GM19328 (cell line): ENCODE measurements at regions not wholly inside any gene's neighbourhood (a gene's known extent, or its start where the extent isn't known, plus 50 kb on each side); places are given as distances from the start of the nearest gene placed in this dataset.

Source experiments
- ATAC-seq: cut with Tn5 transposase; IDR thresholded peaks from one replicate; pipeline ENCODE4 v1.9.1; 2021; ENCODE audit warnings: mild to moderate bottlenecking, moderate library complexity; ENCODE audit not compliant: unreplicated experiment

GRCh38 chrX:22325096-22325495 lies 52.4 kb downstream of the CBLL2 start:
- no peak for ATAC-seq

DNA sequence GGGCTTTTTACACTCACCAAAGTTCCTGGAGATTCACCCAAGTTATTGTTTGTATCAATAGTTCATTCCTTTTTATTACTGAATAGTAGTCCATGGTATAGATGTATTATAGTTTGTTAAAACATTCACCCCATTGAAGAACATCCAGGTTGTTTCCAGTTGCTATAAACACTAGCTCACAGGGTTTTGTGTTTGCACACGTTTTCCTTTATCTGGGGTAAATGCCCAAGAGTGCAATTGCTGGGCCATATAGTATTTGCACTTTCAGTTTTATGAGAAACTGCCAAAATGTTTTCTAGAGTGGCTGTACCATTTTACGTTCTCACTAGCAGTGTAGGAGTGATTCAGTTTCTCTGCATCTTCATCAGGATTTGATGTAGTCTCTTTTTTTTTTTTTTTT lies 57.1 kb downstream of the CBLL2 start:
- no peak for ATAC-seq

- ATAC-seq = no peak
Measured at GRCh38 chrX:22338740-22339139, 66.0 kb downstream of the CBLL2 start.

- ATAC-seq = no peak
Measured at GRCh38 chrX:22339459-22339858, 66.7 kb downstream of the CBLL2 start.

DNA sequence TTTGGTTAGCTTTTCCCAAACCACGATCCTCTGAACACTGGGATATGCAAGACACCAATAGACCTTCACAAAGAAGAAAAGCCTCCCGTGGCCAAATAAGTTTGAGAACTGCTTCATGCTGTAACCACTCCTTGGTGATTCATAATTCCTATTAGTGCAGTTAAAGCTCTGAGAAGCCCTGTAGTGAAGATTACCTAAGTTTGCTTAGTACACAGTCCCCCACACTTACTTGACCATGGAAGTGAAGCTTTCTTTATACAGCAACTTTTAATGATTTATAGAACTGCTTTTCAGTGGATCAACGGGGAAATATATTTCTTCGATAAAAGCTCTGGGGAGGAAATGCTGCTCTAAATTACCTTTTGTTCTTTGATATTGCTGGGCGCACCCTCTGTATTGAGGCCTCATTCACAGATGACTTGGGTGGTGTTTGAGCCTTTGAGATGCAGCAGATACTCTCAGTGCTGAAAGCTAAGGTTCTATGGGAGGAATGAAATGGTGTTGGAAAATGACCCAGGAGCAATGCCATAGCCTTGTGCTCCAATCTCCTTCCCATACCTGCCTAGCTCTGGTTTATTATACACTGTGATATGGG lies 67.4 kb downstream of the CBLL2 start:
- no peak for ATAC-seq

- no peak for ATAC-seq
Measured at GRCh38 chrX:22343192-22343591, 70.5 kb downstream of the CBLL2 start.

GRCh38 chrX:22345884-22346283 lies 73.2 kb downstream of the CBLL2 start:
- ATAC-seq = no peak

DNA sequence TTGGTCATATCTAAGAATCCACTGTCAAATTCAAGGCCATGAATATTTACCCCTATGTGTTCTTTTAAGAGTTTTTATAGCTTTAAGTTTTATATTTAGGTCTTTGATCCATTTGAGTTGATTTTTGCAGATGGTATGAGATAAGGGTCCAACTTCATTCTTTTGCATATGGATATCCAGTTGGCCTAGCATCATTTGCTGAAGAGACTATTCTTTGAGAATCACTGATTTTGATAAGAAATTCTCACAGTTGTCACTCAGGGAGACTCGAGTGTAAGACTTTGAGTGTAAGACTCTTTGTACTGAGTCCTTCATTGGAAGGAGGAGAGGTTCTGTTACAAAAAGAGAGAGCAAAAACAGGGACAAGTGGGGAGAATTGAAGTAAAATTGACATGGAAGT lies 74.8 kb downstream of the CBLL2 start:
- ATAC-seq = no peak

DNA sequence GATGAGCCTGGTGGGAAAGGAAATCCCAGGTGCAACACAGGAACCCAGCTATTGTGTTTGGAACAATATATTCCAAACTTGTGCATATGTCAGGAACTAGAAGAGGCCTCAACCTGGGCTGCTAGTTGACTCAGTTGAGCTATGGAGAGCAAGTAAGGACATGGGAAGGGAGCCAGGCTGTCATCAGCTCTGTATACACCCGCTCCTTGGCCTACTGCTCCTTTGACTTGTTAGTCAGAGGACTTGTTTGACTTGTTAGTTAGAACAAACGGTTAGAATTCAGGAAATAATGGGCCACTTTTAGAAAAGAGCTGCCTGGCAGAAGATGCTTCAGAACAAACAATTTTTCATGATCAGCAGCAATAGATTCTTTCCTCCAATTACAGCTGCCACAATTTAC lies 76.4 kb downstream of the CBLL2 start:
- ATAC-seq = no peak

DNA sequence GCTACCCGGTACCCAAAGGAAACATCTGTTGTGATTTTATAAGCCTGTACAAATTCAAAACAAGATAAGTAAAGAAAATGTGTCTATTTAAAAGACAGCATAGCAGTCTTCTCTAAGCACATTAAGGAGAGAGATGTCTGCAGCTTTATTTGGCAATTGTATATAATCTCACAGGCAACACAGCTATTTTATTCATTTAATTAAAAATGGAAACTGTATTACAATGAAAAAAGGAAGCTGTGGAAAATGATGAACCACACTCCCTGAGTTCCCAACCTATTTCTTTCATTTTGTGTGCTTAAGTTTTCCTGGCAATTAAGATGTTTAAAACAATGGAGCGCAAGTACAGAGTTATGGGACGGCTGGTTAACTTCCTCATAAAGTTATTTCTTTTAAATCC lies 78.4 kb downstream of the CBLL2 start:
- no peak for ATAC-seq

DNA sequence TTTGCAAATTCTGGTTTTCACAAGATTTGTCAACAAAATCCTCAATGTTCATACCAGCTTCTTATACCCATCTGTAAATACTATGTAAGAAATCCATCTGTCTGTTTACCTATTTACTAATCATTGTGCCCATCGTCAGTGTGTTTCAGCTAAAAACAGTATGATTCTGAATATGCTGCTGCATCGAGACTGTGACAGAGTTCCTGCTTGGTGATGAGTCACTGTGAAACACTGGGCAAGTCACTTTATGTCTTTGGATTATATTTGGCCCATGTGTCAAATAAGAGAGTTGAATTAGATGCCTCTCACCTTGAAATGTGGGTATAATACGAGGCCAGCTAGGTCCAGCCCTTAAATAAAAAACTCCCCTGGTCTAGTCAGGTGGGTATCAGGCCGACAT lies 79.3 kb downstream of the CBLL2 start:
- no peak for ATAC-seq

DNA sequence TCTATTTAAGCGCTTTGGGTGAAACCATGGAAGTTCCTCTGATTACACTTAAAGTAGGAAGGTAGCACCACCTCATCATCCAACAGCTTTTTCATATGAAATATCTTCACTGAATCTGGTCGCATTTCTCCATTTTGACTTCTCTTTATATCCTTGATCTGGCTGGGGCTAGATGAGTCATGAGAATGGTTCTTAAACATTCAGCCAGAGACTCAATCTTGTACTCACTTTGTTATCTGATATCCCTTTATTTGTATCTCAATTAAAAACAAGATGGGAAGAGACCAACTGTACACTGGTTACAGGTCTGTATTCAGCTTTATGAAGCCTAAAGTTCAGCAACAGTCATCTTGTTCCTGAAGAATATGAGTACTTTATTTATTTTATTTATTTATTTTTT lies 84.9 kb downstream of the CBLL2 start:
- no peak for ATAC-seq

DNA sequence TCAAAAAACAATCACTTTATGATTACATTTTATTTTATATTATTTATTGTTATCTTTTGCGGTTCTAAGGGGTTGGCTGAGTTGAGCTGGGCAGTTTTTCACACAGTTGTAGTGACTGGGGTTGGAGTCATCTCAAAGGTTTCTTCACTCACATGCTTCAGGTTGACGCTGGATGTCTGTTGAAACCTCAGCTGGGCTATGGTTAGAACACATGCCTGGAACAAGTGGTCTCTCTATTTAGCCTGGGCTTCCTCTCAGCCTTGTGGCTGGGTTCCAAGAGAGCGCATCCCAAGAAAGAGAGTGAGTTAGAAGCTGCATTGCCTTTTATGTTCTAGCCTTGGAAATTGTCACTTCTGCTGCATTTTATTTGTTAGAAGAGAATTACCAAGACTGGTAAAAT lies 87.4 kb downstream of the CBLL2 start:
- no peak for ATAC-seq

DNA sequence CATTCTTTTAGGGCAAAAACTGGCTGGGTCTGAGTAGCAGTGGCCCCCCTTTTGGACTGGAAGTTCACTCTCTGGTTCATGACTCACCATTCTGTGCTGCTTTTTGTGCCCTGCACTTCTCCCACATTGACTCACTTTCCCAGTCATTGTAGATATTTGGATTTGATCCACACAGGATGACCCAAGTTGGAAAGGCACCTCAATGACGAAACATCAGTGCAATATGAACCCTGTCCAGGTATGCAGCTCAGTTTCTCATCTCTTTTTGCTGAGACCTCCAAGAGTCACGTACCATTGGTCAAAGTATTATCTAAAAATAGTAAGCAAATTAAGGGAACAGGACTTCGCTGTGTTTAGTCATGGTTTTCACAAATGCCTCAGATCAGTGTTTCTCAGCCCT lies 92.7 kb downstream of the CBLL2 start:
- ATAC-seq = no peak

GRCh38 chrX:22366166-22366702 lies 93.5 kb downstream of the CBLL2 start:
- no peak for ATAC-seq

DNA sequence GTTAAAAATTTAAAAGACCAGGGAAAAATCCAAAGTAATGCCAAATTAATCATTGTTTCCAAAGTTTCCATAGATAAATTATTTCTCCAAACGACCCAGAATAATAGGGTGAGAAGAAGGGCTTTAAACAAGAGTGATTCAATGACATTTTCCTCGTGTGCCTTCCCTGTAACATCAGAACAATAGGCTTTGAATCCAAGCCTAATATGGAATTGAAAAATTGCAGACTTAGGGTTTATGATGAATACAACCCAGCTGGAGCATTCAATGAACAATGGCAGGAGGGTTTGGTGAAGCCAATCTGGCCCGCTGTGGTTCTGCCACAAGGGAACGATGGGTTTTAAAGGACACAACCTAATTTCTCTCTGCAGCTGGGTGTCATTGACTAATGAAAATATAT lies 94.2 kb downstream of the CBLL2 start:
- no peak for ATAC-seq

DNA sequence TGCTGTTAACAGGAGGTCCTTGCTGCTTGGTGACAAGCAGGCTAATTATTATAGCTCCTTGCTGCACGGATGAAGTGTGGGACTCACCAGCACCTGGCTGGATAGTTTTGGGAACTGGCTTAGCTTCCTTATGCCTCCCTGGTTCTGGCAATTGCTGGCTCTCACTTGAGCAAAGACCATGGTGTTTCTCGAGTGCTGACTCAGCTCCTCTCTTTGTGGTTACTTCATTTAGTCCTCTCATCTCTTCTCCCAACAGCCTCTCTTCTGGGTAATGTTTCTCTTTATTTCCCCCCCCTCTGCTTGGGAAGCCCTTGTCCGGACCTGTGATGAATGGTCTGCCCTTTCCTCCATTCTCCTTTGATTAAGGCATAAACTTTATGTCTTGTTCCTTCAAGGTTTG lies 100.4 kb downstream of the CBLL2 start:
- ATAC-seq = no peak

DNA sequence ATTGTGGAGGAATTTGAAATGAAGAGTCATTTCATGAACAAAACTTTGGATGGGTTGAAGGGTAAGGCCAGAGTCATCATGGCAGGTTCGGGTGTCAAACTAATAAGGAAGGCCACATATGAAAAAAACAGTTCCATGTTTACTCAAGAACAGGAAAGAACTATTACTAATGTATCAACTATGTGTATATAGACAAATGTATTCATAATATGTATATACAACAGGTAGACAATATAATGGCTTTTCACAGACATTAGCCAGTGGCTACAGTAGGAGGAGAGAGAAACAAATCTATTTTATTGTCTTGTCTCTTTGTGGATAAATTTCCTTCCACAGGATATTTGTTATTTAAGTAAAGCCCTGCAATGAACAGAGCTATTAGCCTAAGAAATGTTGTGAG lies 101.1 kb downstream of the CBLL2 start:
- ATAC-seq = no peak

GRCh38 chrX:22376369-22376768 lies 103.7 kb downstream of the CBLL2 start:
- no peak for ATAC-seq

- ATAC-seq = no peak
Measured at GRCh38 chrX:22378296-22378695, 105.6 kb downstream of the CBLL2 start.

GRCh38 chrX:22383988-22384387 lies 111.3 kb downstream of the CBLL2 start:
- no peak for ATAC-seq

- no peak for ATAC-seq
Measured at GRCh38 chrX:22389556-22390179, 117.0 kb downstream of the CBLL2 start.
